B cell (primary cell): ENCODE measurements at regions not wholly inside any gene's neighbourhood (a gene's known extent, or its start where the extent isn't known, plus 50 kb on each side); places are given as distances from the start of the nearest gene placed in this dataset.

Source experiments
- ATAC-seq: fragments of 200-7000 bp; cut with Tn5 transposase; one replicate; pipeline ENCODE4 v1.10.0; 2021; ENCODE audit warnings: low read depth, mild to moderate bottlenecking, moderate number of reproducible peaks, moderate library complexity
- CTCF ChIA-PET: fragments of 350-600 bp; sonication (Branson Sonifier 250); formaldehyde crosslinking; loops from one replicate; lab custom pipeline; 2021; ENCODE audit warnings: antibody characterized with exemption, inconsistent platforms; lab: Charles Lee
- POLR2A ChIA-PET: fragments of 350-600 bp; sonication (Branson Sonifier 250); formaldehyde crosslinking; loops from one replicate; lab custom pipeline; 2021; ENCODE audit warnings: antibody characterized with exemption; lab: Charles Lee
- DNase-seq: peaks from one replicate; pipeline ENCODE4 v3.0.0; 2013
- H2AFZ ChIP-seq: 2 replicates; pipeline ENCODE4 v1.6.1; 2012; ENCODE audit warnings: mild to moderate bottlenecking, low read depth, low read length; ENCODE audit not compliant: insufficient read depth, poor library complexity, severe bottlenecking
- H3K27ac ChIP-seq, 2 donors: 1 replicate in 1 of 2; 2 replicates in 1 of 2; pipeline ENCODE4 v1.5.1; 2012 to 2013; ENCODE audit warnings: low read length in 2 of 2, mild to moderate bottlenecking in 2 of 2, moderate library complexity in 1 of 2
- H3K27me3 ChIP-seq, 4 experiments: fragments of 200-600 bp in 1 of 4; sonication (generic) in 1 of 4; replicated peaks in 1 of 4; 1 replicate in 2 of 4; 2 replicates in 2 of 4; pipeline versions ENCODE4 v1.6.1 to v1.7.0; 2013 to 2016; ENCODE audit warnings: low read length in 3 of 4, mild to moderate bottlenecking in 2 of 4, mixed read lengths in 1 of 4, moderate library complexity in 1 of 4; ENCODE audit not compliant: insufficient read depth in 4 of 4, control insufficient read depth in 3 of 4; ENCODE audit errors: control extremely low read depth in 1 of 4
- H3K36me3 ChIP-seq, 2 experiments: replicated peaks in 1 of 2; 1 replicate in 1 of 2; 2 replicates in 1 of 2; pipeline versions ENCODE4 v1.6.1 to v1.7.1; 2013; ENCODE audit warnings: low read length in 1 of 2; ENCODE audit not compliant: insufficient read depth in 2 of 2, control insufficient read depth in 1 of 2; ENCODE audit errors: control extremely low read depth in 1 of 2, extremely low read depth in 1 of 2
- H3K4me1 ChIP-seq, 2 donors: fragments of 200-600 bp in 1 of 2; sonication (generic) in 1 of 2; 1 replicate in 1 of 2; 2 replicates in 1 of 2; pipeline versions ENCODE4 v1.5.1 to v1.6.1; 2013 to 2017; ENCODE audit warnings: low read length in 2 of 2; ENCODE audit not compliant: control insufficient read depth in 2 of 2, insufficient read depth in 2 of 2
- H3K4me2 ChIP-seq: replicated peaks from 2 replicates; pipeline ENCODE3; 2012; ENCODE audit warnings: mild to moderate bottlenecking, low read depth, low read length; ENCODE audit not compliant: poor library complexity, severe bottlenecking
- H3K4me3 ChIP-seq, 5 experiments: fragments of 200-600 bp in 1 of 5; sonication (generic) in 1 of 5; 1 replicate in 3 of 5; 2 replicates in 2 of 5; pipeline versions ENCODE4 v1.5.1 to v1.7.0; 2011 to 2016; ENCODE audit warnings: low read length in 4 of 5, mild to moderate bottlenecking in 4 of 5, low read depth in 2 of 5, control low read depth in 1 of 5, moderate library complexity in 1 of 5; ENCODE audit not compliant: insufficient read depth in 1 of 5; ENCODE audit errors: control extremely low read depth in 1 of 5, extremely low read depth in 1 of 5
- H3K79me2 ChIP-seq: fragments of 200-600 bp; sonication (generic); one replicate; pipeline ENCODE4 v1.6.0; 2016; ENCODE audit warnings: low read length; ENCODE audit not compliant: control insufficient read depth, insufficient read depth
- H3K9ac ChIP-seq: fragments of 200-600 bp; sonication (generic); 2 replicates; pipeline ENCODE4 v1.6.1; 2017; ENCODE audit warnings: mild to moderate bottlenecking, low read length, moderate library complexity
- H3K9me3 ChIP-seq, 3 donors: one replicate each; pipeline versions ENCODE4 v1.6.1 to v1.7.1; 2013; ENCODE audit warnings: low read length in 2 of 3; ENCODE audit not compliant: control insufficient read depth in 2 of 3, insufficient read depth in 1 of 3; ENCODE audit errors: control extremely low read depth in 1 of 3
- H4K20me1 ChIP-seq: 2 replicates; pipeline ENCODE4 v1.6.0; 2012; ENCODE audit warnings: mild to moderate bottlenecking, low read length; ENCODE audit not compliant: insufficient read depth, control insufficient read depth, poor library complexity, severe bottlenecking
- H3K27ac Mint-ChIP-seq: one replicate; pipeline ENCODE4 v1.8.0; 2021; ENCODE audit warnings: mixed read lengths
- H3K27me3 Mint-ChIP-seq: one replicate; pipeline ENCODE4 v1.8.0; 2021; ENCODE audit warnings: mixed read lengths
- H3K4me1 Mint-ChIP-seq: one replicate; pipeline ENCODE4 v1.8.0; 2021; ENCODE audit warnings: mixed read lengths
- H3K4me3 Mint-ChIP-seq: one replicate; pipeline ENCODE4 v1.8.0; 2021; ENCODE audit warnings: mixed read lengths
- H3K9me3 Mint-ChIP-seq: one replicate; pipeline ENCODE4 v1.8.0; 2022; ENCODE audit warnings: mixed read lengths; ENCODE audit not compliant: insufficient read depth
- CTCF ChIP-seq: fragments of 200-600 bp; IDR thresholded peaks from one replicate; pipeline ENCODE4 v1.8.0; 2022; ENCODE audit warnings: antibody characterized with exemption, mild to moderate bottlenecking
- EZH2 ChIP-seq: IDR thresholded peaks from 2 replicates; pipeline ENCODE4 v1.6.1; 2012; ENCODE audit warnings: borderline replicate concordance, low read depth, mild to moderate bottlenecking, moderate library complexity, low read length; ENCODE audit not compliant: insufficient read depth, poor library complexity, severe bottlenecking
- whole genome bisulfite sequencing: methylation state at CpG from one replicate; pipeline ENCODE4 v1.1.5; 2013; ENCODE audit warnings: missing lambda C conversion rate; ENCODE audit not compliant: insufficient coverage; 5-methylcytosine and 5-hydroxymethylcytosine counted together
- intact Hi-C: fragments of 100-400 bp; cut with micrococcal nuclease; formaldehyde crosslinking; loops from one replicate; pipeline ENCODE4 v1.10.0; 2022

DNA sequence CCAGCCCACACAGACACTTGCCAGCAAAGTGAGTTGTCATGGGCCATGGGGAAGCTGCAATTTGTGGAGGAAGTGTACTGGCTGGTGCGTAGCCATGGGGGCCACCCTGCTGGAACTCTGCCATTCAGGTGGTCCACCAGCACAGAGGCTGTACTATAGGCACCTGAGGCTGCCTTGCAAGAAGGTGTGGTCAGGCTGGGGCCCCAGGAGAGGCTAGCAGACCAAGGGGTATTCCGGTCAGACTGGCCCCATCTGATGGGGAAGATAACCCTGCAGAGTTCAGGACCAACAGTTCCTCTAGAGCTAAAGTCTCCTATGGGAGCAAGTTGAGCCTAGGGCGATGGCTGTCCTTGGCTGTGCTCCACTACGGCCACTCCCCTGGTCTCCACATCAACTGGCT is 136.1 kb downstream of the DCAF12L2 start:
- WGBS: 90% methylated on average over 2 of the region's 4 CpGs
- H3K4me1 ChIP-seq: no peaks in the 10 kb centered on the region
- no peak overlapping the region for H3K4me3 ChIP-seq
- no peak overlapping the region for H2AFZ ChIP-seq
- no peaks in the 10 kb centered on the region for H3K27me3 Mint-ChIP-seq
- no peak overlapping the region for H3K4me3 Mint-ChIP-seq
- H3K79me2 ChIP-seq: no peaks in the 10 kb centered on the region
- H3K9me3 ChIP-seq: peaks cover 0 to 5% (median 0%) of the 10 kb centered on the region in 3 donors
- H3K27me3 ChIP-seq: no peaks in the 10 kb centered on the region
- no peak for ATAC-seq
- H3K36me3 ChIP-seq: no peaks in the 10 kb centered on the region
- no peaks in the 10 kb centered on the region for H3K9me3 Mint-ChIP-seq
- no peak overlapping the region for H3K4me2 ChIP-seq
- POLR2A ChIA-PET: no interaction called here
- H3K27ac Mint-ChIP-seq: no peak overlapping the region
- no peaks in the 10 kb centered on the region for H3K4me1 Mint-ChIP-seq
- H3K9ac ChIP-seq: no peak overlapping the region
- CTCF ChIA-PET: no interaction called here
- TF ChIP-seq EZH2: no peak
- no peak for TF ChIP-seq CTCF
- no peaks in the 10 kb centered on the region for H4K20me1 ChIP-seq
- no peak for DNase-seq
- intact Hi-C loops: no loop called here
- no peak overlapping the region for H3K27ac ChIP-seq

DNA sequence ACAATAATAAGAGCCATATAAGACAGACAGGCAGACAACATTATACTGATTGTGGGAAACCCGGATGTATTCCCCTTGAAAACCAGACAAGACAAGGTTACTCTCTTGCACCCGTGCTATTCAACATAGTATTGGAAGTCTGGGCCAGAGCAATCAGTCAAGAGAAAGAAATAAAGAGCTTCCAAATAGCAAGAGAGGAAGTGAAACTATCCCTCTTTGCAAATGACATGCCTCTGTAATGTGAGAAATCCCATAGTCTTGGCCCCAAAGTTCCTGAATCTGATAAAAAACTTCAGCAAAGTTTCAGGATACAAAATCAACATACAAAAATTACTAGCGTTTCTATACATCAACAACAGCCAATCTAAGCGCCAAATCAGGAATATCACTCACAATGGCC is 102.1 kb downstream of the DCAF12L2 start:
- Histone ChIP-seq H3K4me3 (no peak overlapping the region), H3K9me3 (peaks cover 0 to 7% (median 0%) of the 10 kb centered on the region in 3 donors), H4K20me1 (no peaks in the 10 kb centered on the region), H2AFZ (no peak overlapping the region), H3K27me3 (no peaks in the 10 kb centered on the region), H3K36me3 (no peaks in the 10 kb centered on the region), H3K4me1 (no peaks in the 10 kb centered on the region), H3K9ac (no peak overlapping the region), H3K4me2 (no peak overlapping the region), H3K27ac (no peak overlapping the region), H3K79me2 (no peaks in the 10 kb centered on the region)
- Mint-ChIP-seq H3K9me3 (no peaks in the 10 kb centered on the region), H3K27me3 (no peaks in the 10 kb centered on the region), H3K4me3 (no peak overlapping the region), H3K4me1 (no peaks in the 10 kb centered on the region), H3K27ac (no peak overlapping the region)
- intact Hi-C loops: no loop called here
- ChIA-PET POLR2A (no interaction called here), CTCF (no interaction called here)
- ATAC-seq (no peak), DNase-seq (no peak)
- TF ChIP-seq CTCF (no peak), EZH2 (no peak)
- WGBS: no CpG with 5 or more reads among the region's 4 CpGs
